GM18508 (cell line): ENCODE measurements at regions not wholly inside any gene's neighbourhood (a gene's known extent, or its start where the extent isn't known, plus 50 kb on each side); places are given as distances from the start of the nearest gene placed in this dataset.
"Not testable (repeated sequence)": the region's sequence is repeated elsewhere in the genome, so short reads cannot be mapped to it uniquely, and the experiment has no call there.

Experiments used
- ATAC-seq: cut with Tn5 transposase; IDR thresholded peaks from one replicate; pipeline ENCODE4 v1.9.1; 2021; ENCODE audit warnings: moderate number of reproducible peaks; ENCODE audit not compliant: insufficient read depth, unreplicated experiment

DNA sequence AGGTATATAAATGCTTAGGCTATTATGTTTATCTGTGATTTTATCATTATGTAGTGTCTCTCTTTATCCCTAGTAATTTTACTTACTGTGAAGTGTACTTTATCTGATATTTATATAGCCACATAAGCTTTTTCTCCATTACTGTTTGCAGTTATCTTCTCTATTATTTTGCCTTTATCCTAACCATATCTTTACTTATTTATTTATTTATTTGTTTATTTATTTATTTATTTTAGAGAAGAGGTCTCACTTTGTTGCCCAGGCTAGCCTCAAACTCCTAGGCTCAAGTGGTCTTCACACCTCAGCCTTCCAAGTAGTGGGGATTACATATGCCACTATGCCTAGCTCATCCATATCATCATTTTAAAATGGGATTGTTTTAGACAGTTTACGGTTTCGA is 331.8 kb downstream of the C7orf25 start:
- no peak for ATAC-seq

DNA sequence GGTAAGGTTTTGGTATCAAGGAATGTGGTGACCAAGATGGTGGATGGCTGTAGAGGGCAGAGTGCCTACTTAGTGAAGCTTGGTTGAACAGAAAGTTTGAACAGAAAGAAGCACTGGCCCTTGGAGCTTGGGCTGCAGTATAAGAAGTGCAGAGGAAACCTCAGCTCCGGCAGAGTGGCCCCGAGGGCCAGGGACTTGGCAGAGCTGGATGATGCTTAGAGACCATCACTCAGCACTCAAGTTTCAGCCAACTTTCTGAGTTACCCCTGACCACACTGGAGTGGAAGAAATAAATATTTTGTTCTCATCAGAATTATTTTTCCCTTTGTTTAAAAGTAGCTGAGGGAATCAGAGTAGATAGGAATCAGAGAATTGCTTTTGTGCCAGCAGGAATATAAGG is 336.7 kb downstream of the C7orf25 start:
- no peak for ATAC-seq

DNA sequence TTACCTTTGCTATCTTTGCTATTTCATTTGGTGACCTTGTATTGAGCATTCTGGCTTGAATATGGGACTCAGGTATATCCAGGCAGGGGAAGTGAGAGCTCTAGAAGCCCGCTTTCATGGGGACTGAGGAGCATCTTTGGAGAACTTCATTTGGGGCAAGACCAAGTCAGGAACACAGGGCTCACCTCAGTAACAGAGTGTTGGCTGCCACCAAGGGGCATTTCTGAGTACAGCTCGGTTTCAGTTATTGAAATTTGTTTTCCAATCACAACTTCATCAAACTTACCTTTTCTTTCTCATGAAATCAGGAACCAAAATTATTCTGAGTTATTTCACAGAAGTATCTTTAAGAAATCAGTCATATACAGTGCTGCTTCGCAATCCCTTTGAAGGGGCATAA is 337.2 kb downstream of the C7orf25 start:
- ATAC-seq = no peak

DNA sequence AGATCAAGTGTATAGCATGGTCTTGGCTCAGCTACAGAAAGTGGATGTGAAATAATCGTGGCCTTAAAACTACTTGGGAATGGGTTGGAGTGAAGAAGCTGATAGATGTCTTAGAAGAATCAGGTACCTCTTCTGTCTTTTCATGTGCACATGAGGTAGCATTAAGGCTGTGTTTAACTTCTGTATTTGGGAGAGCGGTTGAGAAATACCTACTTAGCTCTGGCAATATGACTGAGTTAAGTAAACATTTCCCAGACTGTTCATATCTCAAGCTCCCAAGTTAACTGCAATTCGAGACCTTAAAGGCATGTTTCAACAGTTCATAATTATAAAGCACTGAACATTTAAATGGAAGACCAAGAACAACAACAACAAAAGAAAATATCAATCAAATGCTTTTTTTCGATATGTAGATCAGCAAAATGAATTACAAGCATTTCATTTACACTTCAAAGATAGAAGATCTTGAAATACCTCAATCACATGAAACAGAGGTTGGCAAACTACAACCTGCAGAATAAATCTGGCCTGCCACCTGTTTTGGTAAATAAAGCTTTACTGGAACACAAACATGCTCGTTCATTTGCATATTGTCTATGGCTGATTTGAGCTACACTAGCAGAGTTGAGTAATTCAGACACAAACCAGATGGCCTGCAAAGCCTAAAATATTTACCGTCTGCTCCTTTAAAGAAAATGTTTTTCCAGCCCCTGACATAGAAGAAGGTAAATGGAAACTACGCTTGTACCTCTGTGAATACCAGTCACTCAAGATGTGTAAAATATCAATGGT is 337.1 kb upstream of the GLI3 start:
- ATAC-seq = no peak

DNA sequence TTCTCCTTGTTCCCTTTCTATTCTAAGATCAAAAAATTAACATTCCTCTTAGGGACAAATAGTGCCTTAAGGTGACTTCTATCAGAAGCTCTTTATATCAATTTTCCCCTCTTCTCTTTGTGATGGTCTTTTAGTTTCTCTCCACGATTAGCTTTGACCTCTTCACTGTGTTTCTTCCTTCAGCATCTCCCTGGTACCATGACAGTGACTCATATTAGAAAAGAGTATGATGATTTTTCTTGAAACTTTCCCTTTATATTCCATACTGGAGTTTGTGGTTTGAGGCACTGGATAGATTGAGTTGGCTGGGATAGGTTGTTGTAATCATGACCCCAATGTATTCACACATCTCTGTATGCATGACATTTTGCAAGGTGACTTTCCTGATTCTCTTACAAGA is 335.6 kb upstream of the GLI3 start:
- ATAC-seq = no peak

DNA sequence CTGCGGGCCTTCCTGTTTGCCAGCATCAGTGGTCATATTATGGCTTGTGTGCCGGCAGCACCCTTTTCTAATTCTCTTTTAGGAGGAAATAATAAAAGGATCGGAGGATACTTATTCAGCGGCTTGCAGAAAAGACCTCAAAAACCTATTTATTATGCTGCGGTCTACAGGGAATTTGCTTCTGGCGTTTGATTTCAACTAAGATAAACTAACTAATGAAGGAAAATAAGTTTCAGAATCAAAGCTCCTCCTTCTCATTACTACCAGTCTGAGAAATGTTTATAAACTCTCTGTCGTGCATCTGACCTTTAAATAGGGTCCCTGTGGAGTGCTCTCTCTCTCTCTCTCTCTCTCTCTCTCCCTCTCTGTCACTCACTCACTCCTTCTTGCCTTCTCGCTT is 335.0 kb upstream of the GLI3 start:
- ATAC-seq = no peak

DNA sequence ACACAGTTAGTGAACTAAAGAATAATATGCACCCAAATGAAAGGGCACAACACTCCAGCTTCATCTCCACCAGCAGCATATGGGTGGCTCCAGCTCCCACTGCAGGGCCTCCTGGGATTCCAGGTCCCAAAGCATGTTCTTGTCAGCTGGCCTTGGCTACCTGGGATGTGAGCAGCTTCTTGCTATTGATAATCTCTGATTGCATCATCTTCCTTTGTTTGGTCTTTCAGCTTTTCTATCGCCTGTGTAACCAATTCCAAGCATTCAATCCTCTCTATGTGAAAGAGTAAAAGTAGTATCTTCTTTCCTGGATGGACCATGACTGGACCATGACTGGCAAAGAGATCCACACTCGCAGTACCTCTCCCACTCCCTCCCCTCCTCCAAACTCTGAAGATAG is 333.9 kb upstream of the GLI3 start:
- no peak for ATAC-seq

DNA sequence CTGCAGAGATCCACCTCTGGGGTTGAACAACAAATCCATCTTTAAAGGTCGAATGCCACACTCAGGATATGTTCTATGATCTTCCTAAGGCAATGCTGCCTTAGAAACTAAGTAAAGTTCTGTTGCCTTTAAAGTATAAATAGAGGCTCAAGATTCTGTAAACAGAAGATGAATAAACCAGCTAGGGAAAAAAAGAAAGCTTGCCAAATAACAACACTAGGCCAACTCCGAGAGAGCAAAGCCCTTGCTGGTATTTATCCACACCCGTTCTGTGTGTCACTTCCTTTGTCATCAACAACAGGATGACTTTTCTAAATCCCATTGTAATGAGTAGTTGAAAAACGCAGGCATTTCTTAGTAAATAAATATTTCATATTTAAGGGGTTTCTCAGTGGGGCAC is 330.0 kb upstream of the GLI3 start:
- no peak for ATAC-seq

DNA sequence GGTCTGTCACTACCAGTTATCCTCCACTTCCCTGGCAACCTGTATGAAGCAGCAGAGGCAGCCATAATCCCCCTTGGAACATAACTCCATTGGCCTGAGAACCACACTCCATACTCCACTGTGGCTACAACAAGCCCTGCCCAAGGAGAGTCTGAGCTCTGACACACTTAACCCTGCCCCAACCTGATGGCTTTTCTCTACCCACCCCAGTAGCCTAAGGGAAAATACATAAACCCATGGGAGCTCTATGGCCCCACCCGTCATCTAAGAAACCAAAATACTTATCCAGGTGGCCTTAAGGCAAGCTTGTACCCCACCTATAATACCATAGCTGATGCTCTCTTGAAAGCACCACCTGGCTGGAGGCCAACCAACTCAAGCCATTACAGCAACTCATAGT is 324.8 kb upstream of the GLI3 start:
- ATAC-seq = no peak

DNA sequence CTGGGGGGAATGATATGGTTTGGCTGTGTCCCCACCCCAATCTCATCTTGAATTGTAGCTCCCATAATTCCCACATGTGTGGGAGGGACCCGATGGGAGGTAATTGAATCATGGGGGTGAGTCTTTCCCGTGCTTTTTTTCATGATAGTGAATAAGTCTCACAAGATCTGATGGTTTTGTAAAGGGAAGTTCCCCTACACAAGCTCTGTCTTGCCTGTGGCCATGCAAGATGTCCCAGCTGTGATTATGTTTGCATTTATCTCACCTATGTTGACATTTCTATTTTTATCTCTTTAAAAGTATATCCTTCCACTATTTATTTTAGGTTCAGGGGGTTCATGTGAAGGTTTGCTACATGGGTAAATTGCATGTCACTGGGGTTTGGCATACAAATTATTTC is 323.9 kb upstream of the GLI3 start:
- ATAC-seq = no peak

DNA sequence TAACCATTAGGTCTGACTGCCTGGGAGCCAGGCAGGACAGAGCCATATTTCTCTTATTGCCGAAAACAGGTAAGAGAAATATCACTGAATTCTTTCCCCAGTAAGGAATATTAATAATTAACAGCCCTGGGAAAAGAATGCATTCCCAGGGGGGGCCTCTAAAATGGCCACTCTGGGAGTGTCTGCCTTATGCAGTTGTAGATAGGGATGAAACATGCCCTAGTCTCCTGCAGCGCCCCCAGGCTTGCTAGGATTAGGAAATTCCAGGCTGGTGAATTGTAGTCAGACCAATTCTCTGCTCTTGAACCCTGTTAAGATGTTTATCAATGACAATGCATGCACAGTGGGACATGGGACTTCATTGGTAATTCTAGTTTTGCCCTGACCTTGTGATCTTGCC is 317.9 kb upstream of the GLI3 start:
- not testable (repeated sequence) for ATAC-seq

DNA sequence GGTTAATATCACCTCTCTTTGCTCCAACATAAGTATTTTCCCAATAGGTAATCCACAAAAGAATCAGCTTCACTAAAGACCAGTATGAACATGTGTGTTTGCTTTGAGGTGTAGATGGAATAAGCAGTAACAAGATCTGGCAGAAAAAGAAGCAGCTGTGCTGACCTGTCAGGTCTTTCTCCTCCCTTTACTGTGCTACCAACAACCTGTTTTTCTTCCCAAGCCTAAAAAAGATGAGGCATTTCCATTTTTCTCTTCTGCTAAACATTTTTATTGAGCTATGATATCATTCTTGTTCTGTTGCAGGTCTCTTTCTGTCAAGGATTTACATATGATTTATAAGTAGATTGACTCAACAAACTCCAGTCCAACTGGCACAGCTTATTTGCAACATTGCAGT is 315.2 kb upstream of the GLI3 start:
- ATAC-seq = no peak

DNA sequence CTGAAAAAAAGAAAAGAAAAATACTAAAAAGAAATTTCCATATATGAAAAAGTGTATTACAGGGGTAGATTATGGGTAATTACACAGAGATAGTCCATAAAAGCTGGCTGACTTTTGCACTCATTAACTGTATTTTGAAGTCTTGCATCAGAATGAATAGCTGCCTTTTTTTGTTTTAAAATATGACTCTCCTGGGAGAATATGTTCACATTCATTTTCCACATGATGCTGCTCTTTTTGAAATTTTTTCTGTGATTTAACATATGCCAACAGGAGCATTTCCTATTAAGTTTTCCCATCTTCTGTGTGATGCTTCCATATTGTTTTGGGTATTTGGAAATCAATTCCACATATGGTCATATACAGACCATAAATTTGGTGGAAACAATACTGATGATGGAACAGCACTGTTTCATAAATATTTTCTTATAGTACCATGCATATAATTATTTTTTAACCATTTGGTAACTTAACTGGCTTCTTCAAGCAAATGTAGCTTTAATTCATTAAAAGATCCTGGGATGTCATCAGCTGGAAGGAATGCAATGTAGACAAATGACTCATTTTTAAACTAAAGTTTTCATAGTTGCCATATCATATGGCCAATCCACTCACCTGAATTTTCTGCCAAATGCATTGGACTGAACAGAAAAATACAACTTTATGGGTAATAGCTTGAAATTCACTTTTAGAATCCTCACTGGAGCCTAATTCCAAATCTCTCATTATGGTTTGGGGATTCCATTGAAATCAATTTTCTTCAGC is 313.9 kb upstream of the GLI3 start:
- no peak for ATAC-seq

DNA sequence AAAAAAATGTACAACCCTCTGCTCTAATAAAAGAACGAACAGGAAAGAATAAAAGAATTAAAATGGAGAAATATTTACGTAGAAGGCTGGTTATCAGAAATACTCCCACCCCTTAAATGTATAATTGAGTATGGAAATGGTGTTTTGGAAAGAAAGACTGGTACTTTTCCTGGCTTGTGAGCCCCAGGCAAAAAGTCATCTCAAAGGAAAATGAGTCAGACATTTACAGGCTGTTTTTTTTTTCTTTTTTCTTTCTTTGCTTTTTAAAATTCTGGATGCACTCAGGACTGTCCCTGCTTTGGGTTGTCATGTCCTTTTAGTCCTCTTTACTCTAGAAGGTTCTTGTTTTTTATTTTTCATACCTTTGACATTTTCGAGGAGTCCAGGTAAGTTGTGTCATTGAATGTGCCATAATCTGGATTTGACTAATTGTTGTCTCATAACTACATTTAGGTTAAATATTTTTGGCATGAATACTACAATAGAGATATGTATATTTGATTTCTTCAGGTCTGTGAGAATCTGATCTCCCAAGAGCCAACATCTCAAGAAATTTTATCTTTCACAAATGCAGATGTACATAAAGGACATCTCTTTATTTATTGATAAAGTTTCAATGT is 313.0 kb upstream of the GLI3 start:
- ATAC-seq = no peak

DNA sequence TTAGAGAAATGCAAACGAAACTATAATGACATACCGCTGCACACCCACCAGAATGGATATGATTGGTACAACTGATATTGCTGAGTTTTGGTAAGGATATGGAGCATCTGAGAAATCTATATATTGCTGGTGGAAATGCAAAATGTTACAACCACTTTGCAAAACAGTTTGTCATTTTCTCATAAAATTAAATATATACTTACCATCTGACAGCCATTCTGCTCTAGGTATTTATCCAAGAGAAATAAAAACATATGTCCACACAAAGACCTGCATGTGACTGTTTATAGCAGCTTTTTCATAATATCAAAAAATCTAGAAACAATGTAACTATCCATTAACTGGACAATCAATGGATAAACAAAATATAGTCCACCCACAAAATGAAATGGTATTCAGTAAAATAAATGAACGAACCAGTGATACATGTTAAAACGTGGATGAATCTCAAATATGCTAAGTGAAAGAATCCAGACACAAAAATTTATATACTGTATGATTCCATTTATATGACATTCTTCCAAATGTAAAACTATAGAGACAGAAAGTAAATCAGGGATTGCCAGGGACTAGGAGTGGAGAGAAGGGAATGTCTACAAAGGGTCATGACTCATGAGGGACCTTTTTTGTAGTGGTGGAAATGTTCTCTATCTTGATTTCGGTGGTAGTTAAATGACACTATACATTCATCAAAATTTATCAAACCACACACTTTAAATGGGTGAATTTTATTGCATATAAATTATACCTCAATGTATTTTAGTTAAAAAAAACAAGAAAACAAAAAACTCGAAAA is 312.0 kb upstream of the GLI3 start:
- no peak for ATAC-seq

DNA sequence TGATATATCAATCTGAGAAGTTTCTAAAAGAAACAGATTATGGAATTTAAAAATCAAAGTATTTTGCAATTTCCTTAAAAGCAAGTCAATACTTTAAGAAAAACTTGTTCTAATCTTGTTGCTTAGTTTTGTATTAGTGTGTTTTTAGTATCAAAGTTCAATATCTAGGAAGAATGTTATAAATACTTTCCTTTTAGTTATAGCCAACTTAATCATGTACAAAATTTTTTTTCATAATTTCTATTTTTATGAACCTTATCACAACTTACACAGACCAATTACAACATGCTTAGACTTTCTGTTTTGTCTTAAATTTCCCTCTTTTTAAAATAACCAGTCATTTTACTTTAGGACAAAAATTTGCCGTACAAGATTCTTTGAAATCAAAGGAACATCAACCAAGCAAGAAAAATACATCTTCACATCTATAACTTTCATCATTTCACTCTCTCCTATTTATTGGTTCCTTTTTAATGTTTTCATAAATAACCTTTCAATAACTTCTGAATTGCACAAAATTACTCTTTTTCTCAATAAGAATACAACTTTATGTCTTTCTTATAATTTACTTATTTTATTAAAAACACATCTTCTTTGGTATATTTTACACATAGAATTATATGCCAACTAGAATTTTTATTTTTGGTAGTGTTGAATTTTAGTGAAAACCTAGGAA is 308.2 kb upstream of the GLI3 start:
- ATAC-seq = no peak

DNA sequence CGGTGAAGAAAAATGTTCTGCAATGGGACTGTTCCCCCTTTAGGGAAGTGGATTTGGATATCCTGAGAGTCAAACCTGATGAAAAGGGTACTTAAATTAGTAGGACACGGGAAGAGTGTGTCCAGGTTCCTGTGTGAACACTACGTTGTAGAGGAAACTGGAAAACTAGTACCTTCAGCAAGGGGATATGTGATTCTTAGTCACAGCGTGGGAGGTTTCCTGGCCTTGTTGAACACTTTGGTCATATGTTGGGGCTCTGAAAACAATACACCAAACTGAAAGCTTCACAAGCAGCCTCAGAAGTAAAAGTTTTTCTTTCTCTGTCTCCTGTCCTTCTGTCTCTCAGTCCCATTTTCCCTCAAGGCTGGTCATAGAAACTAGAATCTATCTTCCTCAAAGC is 306.9 kb upstream of the GLI3 start:
- ATAC-seq = no peak

DNA sequence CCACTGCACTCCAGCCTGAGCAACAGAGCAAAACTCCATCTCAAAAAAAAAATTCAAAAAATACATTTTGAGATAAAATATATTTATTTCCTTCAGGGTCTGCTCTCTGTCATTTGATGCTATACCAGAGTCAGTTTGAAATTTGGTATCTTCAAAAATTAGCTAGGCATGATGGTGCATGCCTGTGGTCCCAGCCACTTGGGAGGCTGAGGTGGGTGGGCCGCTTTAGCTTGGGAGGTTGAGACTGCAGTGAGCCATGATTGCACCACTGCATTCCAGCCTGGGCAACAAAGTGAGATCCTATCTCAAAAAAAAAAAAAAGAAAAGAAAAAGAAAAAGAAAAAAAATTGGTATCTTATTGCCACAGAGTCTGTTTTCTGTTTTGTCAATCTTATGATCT is 305.4 kb upstream of the GLI3 start:
- not testable (repeated sequence) for ATAC-seq

DNA sequence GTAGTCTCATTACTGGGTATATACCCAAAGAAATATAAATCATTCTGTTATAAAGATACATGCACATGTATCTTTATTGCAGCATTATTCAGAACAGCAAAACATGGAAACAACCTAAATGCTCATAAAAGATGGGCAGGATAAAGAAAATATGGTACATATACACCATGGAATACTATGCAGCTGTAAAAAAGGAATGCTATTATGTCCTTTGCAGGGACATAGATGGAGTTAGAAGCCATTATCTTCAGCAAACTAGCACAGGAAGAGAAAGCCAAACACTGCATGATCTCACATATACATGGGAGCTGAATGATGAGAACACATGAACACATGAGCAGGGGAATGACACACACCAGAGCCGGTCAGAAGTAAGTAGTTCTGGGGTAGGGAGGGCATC is 297.4 kb upstream of the GLI3 start:
- ATAC-seq = no peak

DNA sequence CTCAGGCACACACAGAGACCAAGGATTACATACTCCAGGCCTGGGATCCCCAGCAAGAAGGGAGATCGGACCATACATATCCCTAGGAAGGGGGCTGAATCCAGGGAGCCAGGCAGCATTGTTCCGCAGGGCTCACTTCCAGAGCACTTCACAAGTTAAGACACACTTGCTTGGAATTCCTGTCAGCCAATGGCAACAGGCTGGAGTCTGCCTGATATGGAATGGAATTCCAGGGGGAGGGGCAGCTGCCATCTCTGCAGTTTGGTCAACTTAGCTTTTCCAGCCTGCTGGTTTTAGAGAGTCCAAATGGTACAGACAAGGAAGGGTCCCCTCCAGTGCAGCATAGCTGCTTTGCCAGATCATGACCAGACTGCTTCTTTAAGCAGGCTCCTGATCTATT is 290.0 kb upstream of the GLI3 start:
- ATAC-seq = no peak
